Activated naive CD4-positive, alpha-beta T cell treated with Interleukin-2 at 50 U/mL for 16 hours (primary cell): ENCODE measurements at regions not wholly inside any gene's neighbourhood (a gene's known extent, or its start where the extent isn't known, plus 50 kb on each side); places are given as distances from the start of the nearest gene placed in this dataset.

Experiments
- DNase-seq: peaks from one replicate; pipeline ENCODE4 v3.0.0-alpha.2; 2020

- no peak for DNase-seq
These were observed 219.6 kb downstream of the CD83 start for GRCh38 chr6:14337152-14337551.

- DNase-seq: no peak
These were observed 221.6 kb downstream of the CD83 start for GRCh38 chr6:14339172-14339571.

GRCh38 chr6:14339711-14340584, 222.4 kb downstream of the CD83 start:
- no peak for DNase-seq

GRCh38 chr6:14344486-14344885, 226.9 kb downstream of the CD83 start:
- no peak for DNase-seq

- DNase-seq: no peak
These were observed 230.8 kb downstream of the CD83 start for GRCh38 chr6:14348389-14348788.

- DNase-seq: no peak
These were observed 231.9 kb downstream of the CD83 start for GRCh38 chr6:14349507-14349906.

- DNase-seq: no peak
These were observed 232.6 kb downstream of the CD83 start for GRCh38 chr6:14350210-14350609.

- no peak for DNase-seq
These were observed 235.7 kb downstream of the CD83 start for GRCh38 chr6:14353281-14353680.

GRCh38 chr6:14353798-14354197, 236.2 kb downstream of the CD83 start:
- DNase-seq: no peak

- peak; percentile 4 for DNase-seq
These were observed 237.5 kb downstream of the CD83 start for GRCh38 chr6:14354919-14355572.

- DNase-seq: no peak
These were observed 241.9 kb downstream of the CD83 start for GRCh38 chr6:14359438-14359837.

- no peak for DNase-seq
These were observed 243.0 kb downstream of the CD83 start for GRCh38 chr6:14360565-14360964.

GRCh38 chr6:14361297-14361696, 243.7 kb downstream of the CD83 start:
- DNase-seq: no peak

GRCh38 chr6:14361956-14362587, 244.5 kb downstream of the CD83 start:
- no peak for DNase-seq

GRCh38 chr6:14364370-14364769, 246.8 kb downstream of the CD83 start:
- DNase-seq: no peak

GRCh38 chr6:14365393-14365792, 247.8 kb downstream of the CD83 start:
- DNase-seq: no peak

- DNase-seq: no peak
These were observed 248.7 kb downstream of the CD83 start for GRCh38 chr6:14366315-14366714.

- no peak for DNase-seq
These were observed 249.3 kb downstream of the CD83 start for GRCh38 chr6:14366872-14367271.

GRCh38 chr6:14367296-14367695, 249.7 kb downstream of the CD83 start:
- DNase-seq: no peak

GRCh38 chr6:14369717-14370116, 252.1 kb downstream of the CD83 start:
- DNase-seq: no peak

GRCh38 chr6:14371530-14371929, 254.0 kb downstream of the CD83 start:
- DNase-seq: no peak

GRCh38 chr6:14372734-14373489, 255.3 kb downstream of the CD83 start:
- no peak for DNase-seq
